HFF-Myc (cell line): ENCODE measurements at regions not wholly inside any gene's neighbourhood (a gene's known extent, or its start where the extent isn't known, plus 50 kb on each side); places are given as distances from the start of the nearest gene placed in this dataset.
"Not testable (repeated sequence)": the region's sequence is repeated elsewhere in the genome, so short reads cannot be mapped to it uniquely, and the experiment has no call there.

Experiments used
- DNase-seq: peaks from one replicate; pipeline ENCODE4 v3.0.0-alpha.2; 2011; ENCODE audit warnings: low read depth; ENCODE audit errors: extremely low read depth
- H3K4me3 ChIP-seq: replicated peaks from 2 replicates; pipeline ENCODE4 v1.5.1; 2011; ENCODE audit warnings: low read depth, mild to moderate bottlenecking, control low read depth, low read length
- CTCF ChIP-seq: IDR thresholded peaks from 2 replicates; pipeline ENCODE4 v1.5.1; 2012; ENCODE audit warnings: mild to moderate bottlenecking, low read depth, low read length, control low read depth; ENCODE audit errors: missing control alignments

- no peak for TF ChIP-seq CTCF
- no peak for DNase-seq
- H3K4me3 ChIP-seq, result no peak overlapping the region
These were observed 55.2 kb upstream of the MDM1 start for GRCh38 chr12:68387338-68387737.

- no peak for TF ChIP-seq CTCF
- DNase-seq, result no peak
- H3K4me3 ChIP-seq, result no peak overlapping the region
These were observed 57.1 kb upstream of the MDM1 start for GRCh38 chr12:68389305-68389704.

- no peak for TF ChIP-seq CTCF
- DNase-seq, result no peak
- H3K4me3 ChIP-seq, result no peak overlapping the region
These were observed 59.8 kb upstream of the MDM1 start for GRCh38 chr12:68391937-68392336.

GRCh38 chr12:68392376-68392775 is 60.2 kb upstream of the MDM1 start:
- H3K4me3 ChIP-seq, result no peak overlapping the region
- TF ChIP-seq CTCF, result no peak
- no peak for DNase-seq

GRCh38 chr12:68393417-68393816 is 61.3 kb upstream of the MDM1 start:
- no peak for DNase-seq
- no peak overlapping the region for H3K4me3 ChIP-seq
- TF ChIP-seq CTCF, result no peak

GRCh38 chr12:68397566-68398158 is 65.5 kb upstream of the MDM1 start:
- no peak for TF ChIP-seq CTCF
- no peak for DNase-seq
- no peak overlapping the region for H3K4me3 ChIP-seq

GRCh38 chr12:68398689-68399088 is 66.5 kb upstream of the MDM1 start:
- DNase-seq, H3K4me3 ChIP-seq: not testable (repeated sequence)
